ENCODE measurements at regions not wholly inside any gene's neighbourhood (a gene's known extent, or its start where the extent isn't known, plus 50 kb on each side); places are given as distances from the start of the nearest gene placed in this dataset.

- DNase-seq: no peak
These were observed 259.4 kb downstream of the EPM2A start for GRCh38 chr6:145475794-145476396.

GRCh38 chr6:145480024-145480423 is 255.3 kb downstream of the EPM2A start:
- no peak for DNase-seq

- no peak for DNase-seq
These were observed 251.9 kb downstream of the EPM2A start for GRCh38 chr6:145483191-145483996.

DNA sequence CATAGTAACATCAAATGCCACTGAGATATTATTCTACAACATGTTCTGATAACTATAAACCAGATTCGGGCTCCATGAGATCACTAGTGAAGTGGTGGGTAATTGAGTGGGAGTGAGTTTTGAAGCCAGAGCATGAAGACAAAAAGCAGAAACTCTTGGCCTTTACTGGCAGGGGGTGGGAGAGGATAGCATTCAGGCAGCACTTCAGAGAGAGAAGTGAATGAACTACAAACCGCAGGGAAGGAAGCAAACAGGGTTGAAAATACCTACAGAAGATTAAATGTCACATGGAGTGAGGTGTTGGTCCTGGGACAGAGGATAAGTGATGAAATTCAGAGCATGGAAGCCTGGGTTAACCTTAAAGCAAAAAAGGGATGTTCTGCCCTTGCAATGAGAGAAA is 250.0 kb downstream of the EPM2A start:
- DNase-seq: no peak

GRCh38 chr6:145486306-145486705 is 249.0 kb downstream of the EPM2A start:
- no peak for DNase-seq

DNA sequence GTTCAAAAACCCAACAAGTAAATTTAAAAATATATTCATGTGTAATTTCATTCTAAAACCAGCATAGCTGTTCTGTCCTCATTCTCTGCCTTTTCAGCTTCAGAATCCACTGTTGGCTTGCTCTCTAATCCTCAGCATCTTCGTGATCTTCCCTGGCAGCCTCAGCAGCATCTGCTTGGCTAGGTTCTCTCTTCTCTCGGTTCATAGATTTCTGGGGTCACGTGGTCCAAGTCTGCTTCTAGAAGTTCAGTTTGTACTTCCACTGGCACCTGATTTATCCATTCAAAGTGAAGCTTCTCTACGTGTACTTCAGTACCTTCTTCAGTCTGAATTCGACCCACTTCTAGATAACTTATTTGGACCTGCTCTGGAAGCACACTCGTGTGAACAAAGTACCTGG is 245.7 kb downstream of the EPM2A start:
- no peak for DNase-seq

DNA sequence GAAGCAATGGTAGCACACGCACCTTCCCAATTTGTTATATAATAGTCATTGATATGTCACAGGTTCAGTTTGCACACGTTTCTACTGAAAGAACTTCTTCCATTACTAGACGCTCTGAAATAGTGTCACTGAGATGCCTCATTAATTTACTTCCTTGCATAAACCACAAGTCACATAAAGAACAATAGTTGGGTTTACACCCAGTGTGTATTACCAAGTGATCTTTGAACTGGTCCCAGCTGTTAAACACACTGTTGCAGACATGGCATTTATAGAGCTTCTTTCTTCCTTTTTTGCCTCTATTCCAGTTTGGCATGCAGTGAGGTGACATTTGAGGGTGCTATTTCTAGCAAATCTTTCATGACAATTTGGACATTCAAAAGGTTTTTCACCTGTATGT is 245.3 kb downstream of the EPM2A start:
- no peak for DNase-seq

DNA sequence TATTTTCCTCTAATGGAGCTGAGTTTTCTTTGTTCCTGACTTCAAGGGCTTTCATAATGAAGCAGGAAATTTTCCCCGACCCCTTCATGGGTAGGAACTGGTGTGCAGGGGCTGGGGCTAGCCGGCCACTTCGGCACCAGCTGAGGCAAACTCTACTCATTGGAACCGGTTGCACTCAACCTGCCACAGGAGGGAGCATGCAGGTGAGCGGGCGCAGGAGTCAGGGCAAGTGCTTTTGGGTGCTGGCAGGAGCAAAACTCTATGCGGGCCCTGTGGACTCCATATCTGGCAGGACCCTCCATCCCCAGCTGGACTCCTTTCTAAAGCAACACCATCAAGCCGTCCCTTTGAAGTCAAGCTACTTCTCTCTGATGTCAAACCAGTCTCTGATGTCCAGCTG is 244.2 kb downstream of the EPM2A start:
- DNase-seq: no peak

- no peak for DNase-seq
These were observed 238.3 kb downstream of the EPM2A start for GRCh38 chr6:145497006-145497405.

GRCh38 chr6:145498425-145498824 is 236.9 kb downstream of the EPM2A start:
- no peak for DNase-seq

GRCh38 chr6:145502416-145502815 is 232.9 kb downstream of the EPM2A start:
- no peak for DNase-seq

DNA sequence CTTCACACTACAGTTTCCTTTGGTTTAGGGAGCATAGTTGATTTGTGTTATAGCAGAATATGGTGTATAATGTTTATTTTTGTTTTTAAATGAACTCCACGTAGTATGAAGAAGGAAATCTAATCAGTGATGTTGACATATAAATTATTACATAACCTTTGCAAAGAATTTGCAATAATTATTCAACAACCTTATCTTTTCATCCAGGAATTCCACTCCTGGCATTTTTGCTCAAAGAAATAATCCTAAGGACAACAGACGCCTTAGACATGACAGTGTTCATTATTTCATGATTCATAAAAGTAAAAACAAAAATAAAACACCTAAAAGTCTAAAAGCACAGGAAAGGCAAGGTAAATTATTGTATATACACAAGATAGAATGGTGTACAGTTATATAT is 229.2 kb downstream of the EPM2A start:
- DNase-seq: no peak

GRCh38 chr6:145506565-145506964 is 228.8 kb downstream of the EPM2A start:
- DNase-seq: no peak

DNA sequence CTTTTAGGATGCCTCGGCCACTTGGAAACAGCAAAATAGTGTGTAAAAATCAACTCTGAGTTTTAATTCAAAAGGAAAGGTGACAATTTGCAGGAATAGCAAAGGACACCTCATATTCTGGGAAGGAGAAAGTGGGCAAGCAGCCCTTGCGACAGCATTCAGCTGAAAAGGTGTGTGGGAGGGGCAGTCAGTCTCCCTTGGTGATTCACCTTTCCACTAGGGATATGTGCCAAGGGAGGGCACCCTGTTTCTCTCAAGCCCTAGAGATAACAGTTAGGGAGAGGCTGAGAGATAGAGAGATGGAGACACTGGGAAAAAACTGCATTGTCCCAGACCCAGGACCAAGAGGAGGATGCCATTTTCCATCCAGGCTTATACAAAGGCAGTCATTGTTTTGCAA is 228.1 kb downstream of the EPM2A start:
- DNase-seq: no peak

DNA sequence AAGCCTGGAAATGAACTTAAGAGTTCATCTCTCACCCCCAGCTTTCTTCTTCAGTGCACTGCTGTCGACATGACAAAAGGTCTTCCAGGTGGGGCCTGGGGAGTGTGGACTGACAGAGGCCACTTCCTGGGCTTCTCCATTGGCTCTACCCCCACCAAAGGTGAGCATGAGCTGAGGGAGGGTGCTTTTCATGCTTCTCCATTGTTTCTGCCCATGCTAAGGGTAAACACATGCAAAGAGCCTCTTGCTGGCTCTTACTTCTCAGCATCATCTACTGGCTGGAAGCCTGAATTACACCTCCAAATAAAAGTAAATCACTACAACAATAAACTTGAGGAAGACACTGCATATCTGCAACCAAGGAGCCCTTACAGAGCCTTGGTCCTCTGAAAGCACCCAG is 227.2 kb downstream of the EPM2A start:
- DNase-seq: no peak

DNA sequence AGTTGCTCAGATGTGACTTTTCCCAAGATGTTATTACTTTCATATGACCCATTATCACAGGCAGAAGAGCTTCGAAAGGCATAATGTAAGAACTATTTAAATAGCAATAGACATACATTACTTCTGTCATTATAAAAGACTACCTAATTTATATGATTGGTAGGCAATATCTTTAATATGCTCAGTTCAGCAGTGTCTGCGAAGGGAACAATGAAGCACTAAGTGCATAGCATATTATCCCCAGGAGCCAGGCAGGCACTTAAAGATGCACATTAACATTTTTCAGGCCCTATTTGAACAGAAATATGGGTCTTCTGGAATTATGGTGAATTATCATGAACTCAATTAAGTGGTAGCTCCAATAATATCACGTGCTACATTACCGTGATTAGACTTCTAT is 217.8 kb downstream of the EPM2A start:
- DNase-seq: no peak

DNA sequence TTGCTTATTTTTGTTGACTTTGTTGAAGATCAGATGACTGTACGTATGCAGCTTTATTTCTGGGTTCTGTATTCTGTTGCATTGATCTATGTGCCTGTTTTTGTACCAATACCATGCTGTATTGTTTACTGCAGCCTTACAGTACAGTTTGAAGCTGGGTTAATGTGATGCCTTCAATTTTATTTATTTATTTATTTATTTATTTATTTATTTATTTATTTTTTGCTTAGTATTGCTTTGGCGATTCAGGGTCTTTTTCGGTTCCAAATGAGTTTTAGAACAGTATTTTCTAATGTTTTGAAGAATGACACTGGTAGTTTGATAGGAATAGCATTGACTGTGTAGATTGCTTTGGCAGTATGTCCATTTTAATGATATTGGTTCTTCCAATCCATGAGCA is 210.3 kb downstream of the EPM2A start:
- no peak for DNase-seq

DNA sequence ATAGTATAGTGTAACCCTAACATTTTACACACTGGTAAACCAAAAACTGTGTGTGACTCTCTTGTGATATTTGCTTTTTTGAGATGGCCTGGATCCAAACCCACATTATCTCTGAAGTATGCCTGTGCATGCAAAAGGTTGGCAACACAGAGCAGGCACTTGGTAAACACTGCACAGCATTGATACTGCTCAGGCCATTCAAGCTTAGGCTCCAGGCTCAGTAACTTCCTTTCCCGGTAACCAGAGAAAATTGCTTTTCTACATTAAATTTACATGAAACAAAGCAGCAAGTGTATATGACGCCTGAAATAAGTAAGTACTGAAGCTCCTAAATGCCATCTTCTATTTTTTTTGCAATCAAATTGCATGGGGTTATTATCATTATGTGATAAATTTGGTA is 205.7 kb downstream of the EPM2A start:
- no peak for DNase-seq

DNA sequence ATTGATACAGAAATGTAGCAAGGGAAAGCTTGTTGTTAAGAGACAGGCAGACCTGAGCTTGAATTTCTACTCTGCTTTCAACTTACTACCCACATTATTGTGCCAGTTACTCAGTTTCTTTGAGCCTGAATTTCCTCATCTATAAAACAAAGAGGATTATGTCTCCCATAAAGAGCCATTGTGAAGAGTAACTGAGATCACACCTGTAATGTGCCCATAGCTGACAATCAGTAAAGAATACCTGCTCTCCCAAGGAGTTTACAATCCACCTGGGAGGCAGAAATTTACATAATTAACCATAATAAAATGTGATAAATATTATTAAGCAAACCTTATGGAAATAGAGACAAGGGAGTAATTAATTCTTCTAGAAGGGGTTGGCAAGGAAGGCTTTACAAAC is 204.9 kb downstream of the EPM2A start:
- no peak for DNase-seq

- no peak for DNase-seq
These were observed 204.3 kb downstream of the EPM2A start for GRCh38 chr6:145531032-145531431.

DNA sequence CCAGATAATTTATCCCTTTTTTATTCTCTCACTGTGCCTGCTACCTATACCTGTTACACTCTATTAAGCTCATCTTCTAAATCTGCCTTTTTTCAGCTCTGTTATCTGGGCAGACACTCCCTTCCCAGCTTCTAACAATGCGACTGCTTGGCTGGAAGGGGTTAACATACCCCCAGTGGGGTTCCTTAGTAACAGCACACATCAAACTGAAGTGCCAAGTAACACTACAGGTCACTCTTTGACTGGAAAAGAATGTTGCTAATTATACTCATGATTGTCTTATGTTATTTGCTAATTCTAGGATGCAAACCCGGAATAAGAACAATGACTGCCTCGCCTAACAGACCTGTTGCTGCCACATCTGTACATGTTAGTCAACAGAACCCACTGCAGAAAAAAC is 203.5 kb downstream of the EPM2A start:
- no peak for DNase-seq

- DNase-seq: no peak
These were observed 203.0 kb downstream of the EPM2A start for GRCh38 chr6:145532361-145532760.

GRCh38 chr6:145534989-145535388 is 200.3 kb downstream of the EPM2A start:
- no peak for DNase-seq

DNA sequence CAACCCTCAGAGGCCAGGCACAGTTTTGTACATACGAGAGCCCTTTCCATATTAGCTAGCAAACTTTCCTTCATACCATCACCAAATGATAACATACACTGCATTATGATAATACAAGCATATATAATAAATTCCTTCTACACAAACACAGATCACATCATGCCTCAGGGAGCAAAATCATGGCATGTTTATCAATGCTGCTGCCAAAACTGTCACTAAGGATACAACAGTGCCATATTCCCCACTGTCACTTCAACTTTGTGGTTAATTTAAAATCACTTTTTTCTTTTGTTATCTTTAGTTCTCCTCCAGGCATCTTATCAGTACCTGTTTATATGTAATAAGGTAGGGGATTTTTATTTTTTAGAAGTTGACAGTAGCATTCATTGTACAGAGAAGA is 196.3 kb downstream of the EPM2A start:
- no peak for DNase-seq

DNA sequence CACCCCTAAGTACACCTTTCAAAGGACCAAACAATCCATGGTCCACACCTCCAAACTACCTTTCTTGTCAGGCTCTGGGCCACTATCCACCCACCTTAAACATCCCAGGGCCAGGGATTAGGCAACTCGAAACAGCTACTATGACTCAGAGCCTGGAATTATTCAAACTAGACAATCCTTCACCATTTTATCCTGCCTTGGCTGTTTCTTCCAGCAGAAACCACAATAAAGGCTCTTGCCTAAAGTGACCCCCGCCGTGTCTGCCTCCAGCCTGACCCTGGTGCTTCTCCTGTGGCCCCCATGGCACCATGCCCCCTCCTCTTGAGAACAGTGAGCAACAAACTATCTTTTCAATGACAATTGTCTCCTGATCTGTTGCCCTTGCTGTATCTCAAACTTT is 195.5 kb downstream of the EPM2A start:
- DNase-seq: no peak

Measured in activated CD8-positive, alpha-beta memory T cell treated with anti-CD3 and anti-CD28 coated beads, Interleukin-2, amount 50 U/mL, for 48 hours (primary cell).